SK-N-SH (cell line): ENCODE measurements at regions not wholly inside any gene's neighbourhood (a gene's known extent, or its start where the extent isn't known, plus 50 kb on each side); places are given as distances from the start of the nearest gene placed in this dataset.

Source experiments
- CTCF ChIA-PET: fragments of 300-600, 350-600 bp; formaldehyde crosslinking; extraction: SDS; loops from one replicate; lab custom pipeline; 2021; lab: Yijun Ruan, JAX
- POLR2A ChIA-PET: fragments of 350-600 bp; sonication (Branson Sonifier 250); formaldehyde crosslinking; extraction: SDS; loops from one replicate; lab custom pipeline; 2020; ENCODE audit warnings: antibody characterized with exemption, inconsistent platforms; lab: Yijun Ruan, JAX
- DNase-seq: peaks from one replicate; pipeline ENCODE4 v3.0.0; 2012
- H2AFZ ChIP-seq: fragments of 200-600 bp; sonication (generic); 2 replicates; pipeline ENCODE4 v1.8.1; 2016; ENCODE audit warnings: antibody characterized with exemption, mild to moderate bottlenecking, low read depth
- H3F3A ChIP-seq: fragments of 200-600 bp; sonication (generic); replicated peaks from 2 replicates; pipeline ENCODE3; 2016; ENCODE audit warnings: antibody characterized with exemption, mild to moderate bottlenecking; ENCODE audit not compliant: insufficient read depth
- H3K27ac ChIP-seq, 2 experiments: fragments of 200-500 bp in 1 of 2; fragments of 200-600 bp in 1 of 2; sonication (Bioruptor generic) in 1 of 2; sonication (generic), shearing (Covaris generic) in 1 of 2; 2 replicates each; pipeline versions ENCODE4 v1.5.1 to v1.6.1; 2014 to 2016; ENCODE audit warnings: low read depth in 2 of 2, inconsistent platforms in 1 of 2, low read length in 1 of 2, mild to moderate bottlenecking in 1 of 2, mixed read lengths in 1 of 2
- H3K27me3 ChIP-seq: fragments of 200-600 bp; sonication (generic), shearing (Covaris generic); 2 replicates; pipeline ENCODE4 v1.6.1; 2016; ENCODE audit warnings: mixed run types; ENCODE audit not compliant: insufficient read depth
- H3K36me3 ChIP-seq, 2 experiments: fragments of 200-500 bp in 1 of 2; fragments of 200-600 bp in 1 of 2; sonication (Bioruptor generic) in 1 of 2; sonication (generic) in 1 of 2; replicated peaks in 1 of 2; 2 replicates each; pipeline versions ENCODE3 to v1.5.1; 2014 to 2016; ENCODE audit warnings: low read length in 1 of 2, mild to moderate bottlenecking in 1 of 2; ENCODE audit not compliant: insufficient read depth in 2 of 2, control insufficient read depth in 1 of 2
- H3K4me1 ChIP-seq, 2 experiments: fragments of 200-500 bp in 1 of 2; fragments of 200-600 bp in 1 of 2; sonication (Bioruptor generic) in 1 of 2; sonication (generic), shearing (Covaris generic) in 1 of 2; 2 replicates each; pipeline versions ENCODE4 v1.5.1 to v1.6.1; 2014 to 2016; ENCODE audit warnings: low read depth in 1 of 2, low read length in 1 of 2, mixed run types in 1 of 2; ENCODE audit not compliant: insufficient read depth in 2 of 2, control insufficient read depth in 1 of 2
- H3K4me2 ChIP-seq: fragments of 200-600 bp; sonication (generic), shearing (Covaris generic); 2 replicates; pipeline ENCODE4 v1.6.1; 2017; ENCODE audit warnings: mixed run types
- H3K4me3 ChIP-seq, 2 experiments: fragments of 200-500 bp in 1 of 2; fragments of 200-600 bp in 1 of 2; sonication (Bioruptor generic) in 1 of 2; sonication (generic), shearing (Covaris generic) in 1 of 2; 2 replicates each; pipeline versions ENCODE4 v1.5.1 to v1.8.1; 2014 to 2016; ENCODE audit warnings: low read depth in 2 of 2, inconsistent platforms in 1 of 2, low read length in 1 of 2, mild to moderate bottlenecking in 1 of 2, mixed read lengths in 1 of 2, moderate library complexity in 1 of 2
- H3K79me2 ChIP-seq: fragments of 200-600 bp; sonication (generic); 2 replicates; pipeline ENCODE4 v1.8.1; 2017; ENCODE audit warnings: mild to moderate bottlenecking; ENCODE audit not compliant: insufficient read depth
- H3K9ac ChIP-seq: fragments of 200-600 bp; sonication (generic); 2 replicates; pipeline ENCODE4 v1.6.1; 2017; ENCODE audit warnings: mixed run types
- H3K9me2 ChIP-seq: fragments of 200-600 bp; sonication (generic); 2 replicates; pipeline ENCODE4 v1.6.1; 2017; ENCODE audit warnings: mixed run types
- H3K9me3 ChIP-seq: fragments of 200-600 bp; sonication (generic); 2 replicates; pipeline ENCODE4 v1.6.1; 2017; ENCODE audit warnings: mixed run types, mild to moderate bottlenecking, moderate library complexity
- H4K20me1 ChIP-seq: fragments of 200-600 bp; sonication (generic); 2 replicates; pipeline ENCODE4 v1.6.1; 2017; ENCODE audit warnings: mild to moderate bottlenecking, mixed run types; ENCODE audit not compliant: insufficient read depth
- ELF1 ChIP-seq: IDR thresholded peaks from 2 replicates; pipeline ENCODE4 v1.4.0; 2012
- GATA2 ChIP-seq: sonication (generic); formaldehyde crosslinking; IDR thresholded peaks from 2 replicates; pipeline ENCODE4 v1.5.0; 2020; ENCODE audit warnings: mild to moderate bottlenecking, missing genetic modification reagents
- MAX ChIP-seq: IDR thresholded peaks from 2 replicates; pipeline ENCODE4 v1.4.0; 2012; ENCODE audit warnings: low read depth
- NFIC ChIP-seq: IDR thresholded peaks from 2 replicates; pipeline ENCODE4 v1.4.0; 2012; ENCODE audit warnings: borderline replicate concordance
- NRF1 ChIP-seq: IDR thresholded peaks from 2 replicates; pipeline ENCODE4 v1.6.1; 2012; ENCODE audit warnings: low read depth, mild to moderate bottlenecking, low read length
- RCOR1 ChIP-seq: fragments of 150-350 bp; IDR thresholded peaks from 2 replicates; pipeline ENCODE4 v1.6.1; 2017; ENCODE audit warnings: antibody characterized with exemption, low read length
- SIN3A ChIP-seq: IDR thresholded peaks from 2 replicates; pipeline ENCODE4 v1.6.1; 2012; ENCODE audit warnings: low read depth, mild to moderate bottlenecking, low read length, moderate library complexity, borderline replicate concordance
- TAF1 ChIP-seq: IDR thresholded peaks from 2 replicates; pipeline ENCODE4 v1.6.1; 2012; ENCODE audit warnings: low read depth, mild to moderate bottlenecking, low read length, moderate library complexity, borderline replicate concordance
- TEAD4 ChIP-seq: IDR thresholded peaks from 2 replicates; pipeline ENCODE4 v1.4.0; 2012; ENCODE audit warnings: mild to moderate bottlenecking, borderline replicate concordance; ENCODE audit not compliant: insufficient read depth
- USF1 ChIP-seq: IDR thresholded peaks from 2 replicates; pipeline ENCODE4 v1.4.0; 2012; ENCODE audit warnings: low read depth, borderline replicate concordance
- YY1 ChIP-seq: IDR thresholded peaks from 2 replicates; pipeline ENCODE4 v1.4.0; 2012; ENCODE audit warnings: low read depth, mild to moderate bottlenecking
- WGBS: methylation state at CpG from one replicate; pipeline ENCODE4 v1.1.6; 2017; ENCODE audit warnings: low lambda C conversion rate; 5-methylcytosine and 5-hydroxymethylcytosine counted together
- TF ChIP-seq, protein P1 (sequence below): IDR thresholded peaks from 2 replicates; pipeline ENCODE4 v1.6.1; 2012; ENCODE audit warnings: mild to moderate bottlenecking, low read depth, low read length, moderate library complexity
- TF ChIP-seq, protein P2 (sequence below): fragments of 200-600 bp; sonication (generic); IDR thresholded peaks from 2 replicates; pipeline ENCODE4 v1.6.1; 2017; ENCODE audit warnings: antibody characterized with exemption, mild to moderate bottlenecking, moderate library complexity

- Histone ChIP-seq H2AFZ (no peak overlapping the region), H3K4me1 (peaks cover 0 to 2% of the 10 kb centered on the region in 2 experiments; a peak in 1 of 4 replicates), H3K9ac (no peak overlapping the region), H3K4me3 (no peak overlapping the region), H3K27ac (no peak overlapping the region), H3K79me2 (no peaks in the 10 kb centered on the region), H3K36me3 (no peaks in the 10 kb centered on the region)
- ChIA-PET CTCF (no interaction called here), POLR2A (no interaction called here)
- WGBS = 48% methylated on average over 3 of the region's 3 CpGs
- TF ChIP-seq GATA2 (no peak), USF1 (no peak)
- TF ChIP-seq, all 33 proteins: peak for 0
- no peaks in the 10 kb centered on the region for H3F3A ChIP-seq
- no peak for DNase-seq
- H4K20me1 ChIP-seq = no peaks in the 10 kb centered on the region
- H3K4me2 ChIP-seq = no peak overlapping the region
- no peaks in the 10 kb centered on the region for H3K27me3 ChIP-seq
- no peaks in the 10 kb centered on the region for H3K9me3 ChIP-seq
- no peaks in the 10 kb centered on the region for H3K9me2 ChIP-seq
Measured at GRCh38 chr13:61908906-61909615, 493.4 kb upstream of the PCDH20 start.

GRCh38 chr13:61905054-61905453 is 489.4 kb upstream of the PCDH20 start:
- no peaks in the 10 kb centered on the region for H3K9me2 ChIP-seq
- no peaks in the 10 kb centered on the region for H3K27me3 ChIP-seq
- 28% methylated on average over 2 of the region's 2 CpGs for WGBS
- H3K9ac ChIP-seq = no peak overlapping the region
- H3K27ac ChIP-seq = no peak overlapping the region
- TF ChIP-seq USF1 (no peak), YY1 (no peak), TEAD4 (no peak), NRF1 (no peak)
- no peaks in the 10 kb centered on the region for H3F3A ChIP-seq
- no peak for DNase-seq
- ChIA-PET POLR2A (no interaction called here), CTCF (no interaction called here)
- H3K9me3 ChIP-seq = no peaks in the 10 kb centered on the region
- H3K79me2 ChIP-seq = no peaks in the 10 kb centered on the region
- no peak overlapping the region for H2AFZ ChIP-seq
- H3K4me1 ChIP-seq = peaks cover 0 to 2% of the 10 kb centered on the region in 2 experiments; a peak in 1 of 4 replicates
- H3K4me3 ChIP-seq = no peak overlapping the region
- H4K20me1 ChIP-seq = no peaks in the 10 kb centered on the region
- H3K36me3 ChIP-seq = no peaks in the 10 kb centered on the region
- H3K4me2 ChIP-seq = no peak overlapping the region

DNA sequence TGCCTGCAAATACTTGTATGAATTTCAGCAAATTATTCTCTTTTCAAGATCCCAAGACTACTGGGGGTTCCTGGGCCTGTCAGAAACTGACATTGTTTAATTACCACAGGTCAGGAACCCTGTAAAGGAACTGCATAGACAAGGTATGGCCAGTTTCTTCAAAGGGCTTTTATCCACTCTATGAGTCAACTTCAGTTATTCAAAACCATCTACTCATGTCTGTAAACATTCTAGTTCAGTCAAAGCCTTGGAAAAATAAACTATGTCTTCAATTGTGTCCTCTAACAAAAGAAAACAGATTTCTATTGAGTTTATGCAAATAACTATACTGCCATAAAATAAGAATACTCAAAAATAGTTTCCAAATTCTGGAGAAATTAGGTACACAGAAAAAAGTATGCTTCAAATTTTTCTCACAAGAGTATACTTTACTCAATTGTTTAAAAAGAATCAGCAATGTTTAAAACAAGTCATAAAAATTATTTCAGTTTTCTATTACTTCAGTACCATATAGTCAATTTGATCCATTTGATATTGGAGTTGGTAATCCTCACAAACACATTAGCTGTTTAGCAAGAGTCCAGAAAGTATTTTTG is 486.4 kb upstream of the PCDH20 start:
- Histone ChIP-seq H3K4me1 (peaks cover 0 to 2% of the 10 kb centered on the region in 2 experiments; a peak in 1 of 4 replicates), H3K4me3 (no peak overlapping the region), H3K27ac (no peak overlapping the region), H3K9me2 (no peaks in the 10 kb centered on the region), H3K9me3 (no peaks in the 10 kb centered on the region), H3K27me3 (no peaks in the 10 kb centered on the region), H3K36me3 (no peaks in the 10 kb centered on the region), H4K20me1 (no peaks in the 10 kb centered on the region), H3K9ac (no peak overlapping the region), H3F3A (no peaks in the 10 kb centered on the region), H3K4me2 (no peak overlapping the region), H3K79me2 (no peaks in the 10 kb centered on the region), H2AFZ (no peak overlapping the region)
- ChIA-PET CTCF (no interaction called here), POLR2A (no interaction called here)
- DNase-seq = no peak
- TF ChIP-seq, protein P1, sequence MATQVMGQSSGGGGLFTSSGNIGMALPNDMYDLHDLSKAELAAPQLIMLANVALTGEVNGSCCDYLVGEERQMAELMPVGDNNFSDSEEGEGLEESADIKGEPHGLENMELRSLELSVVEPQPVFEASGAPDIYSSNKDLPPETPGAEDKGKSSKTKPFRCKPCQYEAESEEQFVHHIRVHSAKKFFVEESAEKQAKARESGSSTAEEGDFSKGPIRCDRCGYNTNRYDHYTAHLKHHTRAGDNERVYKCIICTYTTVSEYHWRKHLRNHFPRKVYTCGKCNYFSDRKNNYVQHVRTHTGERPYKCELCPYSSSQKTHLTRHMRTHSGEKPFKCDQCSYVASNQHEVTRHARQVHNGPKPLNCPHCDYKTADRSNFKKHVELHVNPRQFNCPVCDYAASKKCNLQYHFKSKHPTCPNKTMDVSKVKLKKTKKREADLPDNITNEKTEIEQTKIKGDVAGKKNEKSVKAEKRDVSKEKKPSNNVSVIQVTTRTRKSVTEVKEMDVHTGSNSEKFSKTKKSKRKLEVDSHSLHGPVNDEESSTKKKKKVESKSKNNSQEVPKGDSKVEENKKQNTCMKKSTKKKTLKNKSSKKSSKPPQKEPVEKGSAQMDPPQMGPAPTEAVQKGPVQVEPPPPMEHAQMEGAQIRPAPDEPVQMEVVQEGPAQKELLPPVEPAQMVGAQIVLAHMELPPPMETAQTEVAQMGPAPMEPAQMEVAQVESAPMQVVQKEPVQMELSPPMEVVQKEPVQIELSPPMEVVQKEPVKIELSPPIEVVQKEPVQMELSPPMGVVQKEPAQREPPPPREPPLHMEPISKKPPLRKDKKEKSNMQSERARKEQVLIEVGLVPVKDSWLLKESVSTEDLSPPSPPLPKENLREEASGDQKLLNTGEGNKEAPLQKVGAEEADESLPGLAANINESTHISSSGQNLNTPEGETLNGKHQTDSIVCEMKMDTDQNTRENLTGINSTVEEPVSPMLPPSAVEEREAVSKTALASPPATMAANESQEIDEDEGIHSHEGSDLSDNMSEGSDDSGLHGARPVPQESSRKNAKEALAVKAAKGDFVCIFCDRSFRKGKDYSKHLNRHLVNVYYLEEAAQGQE = no peak
- TF ChIP-seq, protein P2, sequence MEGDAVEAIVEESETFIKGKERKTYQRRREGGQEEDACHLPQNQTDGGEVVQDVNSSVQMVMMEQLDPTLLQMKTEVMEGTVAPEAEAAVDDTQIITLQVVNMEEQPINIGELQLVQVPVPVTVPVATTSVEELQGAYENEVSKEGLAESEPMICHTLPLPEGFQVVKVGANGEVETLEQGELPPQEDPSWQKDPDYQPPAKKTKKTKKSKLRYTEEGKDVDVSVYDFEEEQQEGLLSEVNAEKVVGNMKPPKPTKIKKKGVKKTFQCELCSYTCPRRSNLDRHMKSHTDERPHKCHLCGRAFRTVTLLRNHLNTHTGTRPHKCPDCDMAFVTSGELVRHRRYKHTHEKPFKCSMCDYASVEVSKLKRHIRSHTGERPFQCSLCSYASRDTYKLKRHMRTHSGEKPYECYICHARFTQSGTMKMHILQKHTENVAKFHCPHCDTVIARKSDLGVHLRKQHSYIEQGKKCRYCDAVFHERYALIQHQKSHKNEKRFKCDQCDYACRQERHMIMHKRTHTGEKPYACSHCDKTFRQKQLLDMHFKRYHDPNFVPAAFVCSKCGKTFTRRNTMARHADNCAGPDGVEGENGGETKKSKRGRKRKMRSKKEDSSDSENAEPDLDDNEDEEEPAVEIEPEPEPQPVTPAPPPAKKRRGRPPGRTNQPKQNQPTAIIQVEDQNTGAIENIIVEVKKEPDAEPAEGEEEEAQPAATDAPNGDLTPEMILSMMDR = no peak
- TF ChIP-seq TAF1 (no peak), NFIC (no peak), ELF1 (no peak), MAX (no peak), SIN3A (no peak), RCOR1 (no peak)
